Psoas muscle (tissue), 7 donors: ENCODE measurements at regions not wholly inside any gene's neighbourhood (a gene's known extent, or its start where the extent isn't known, plus 50 kb on each side); places are given as distances from the start of the nearest gene placed in this dataset.

ENCODE experiments used
- ATAC-seq, 4 donors: fragments of 200-7000 bp; cut with Tn5 transposase; one replicate each; pipeline ENCODE4 v1.9.1; 2020; ENCODE audit warnings: moderate library complexity in 3 of 4, mild to moderate bottlenecking in 2 of 4
- DNase-seq, 2 donors: peaks; one replicate each; pipeline ENCODE4 v3.0.0-alpha.2; 2020
- H3K27ac ChIP-seq: fragments of 200-600 bp; one replicate; pipeline ENCODE4 v1.8.0; 2022
- H3K27me3 ChIP-seq, 3 donors: fragments of 200-600 bp in 1 of 3; one replicate each; pipeline versions ENCODE4 v1.6.1 to v1.8.0; 2013 to 2022; ENCODE audit warnings: low read length in 2 of 3, mild to moderate bottlenecking in 2 of 3, moderate library complexity in 1 of 3; ENCODE audit not compliant: insufficient read depth in 3 of 3
- H3K36me3 ChIP-seq, 2 donors: fragments of 200-600 bp in 1 of 2; one replicate each; pipeline versions ENCODE4 v1.6.1 to v1.8.0; 2013 to 2022; ENCODE audit warnings: low read depth in 1 of 2, mild to moderate bottlenecking in 1 of 2, moderate library complexity in 1 of 2; ENCODE audit not compliant: insufficient read depth in 1 of 2
- H3K4me1 ChIP-seq: fragments of 200-600 bp; one replicate; pipeline ENCODE4 v1.8.0; 2022
- H3K4me3 ChIP-seq: fragments of 200-600 bp; one replicate; pipeline ENCODE4 v1.8.0; 2022; ENCODE audit warnings: mild to moderate bottlenecking
- H3K9me3 ChIP-seq: fragments of 200-600 bp; one replicate; pipeline ENCODE4 v1.8.0; 2022
- CTCF ChIP-seq: fragments of 200-600 bp; IDR thresholded peaks from one replicate; pipeline ENCODE4 v1.8.0; 2022; ENCODE audit warnings: antibody characterized with exemption
- WGBS, 3 donors: extraction: QIAGEN DNeasy Blood & Tissue Kit; methylation state at CpG; one replicate each; pipeline versions ENCODE4 v1.1.6 to v1.1.7; 2013; 5-methylcytosine and 5-hydroxymethylcytosine counted together
- intact Hi-C, 2 donors: fragments of 100-400 bp; cut with DNase I; formaldehyde crosslinking; loops; one replicate each; pipeline versions ENCODE4 v1.11.0 to v1.14.2; 2022
- donor health status: healthy with polysubstance abuse.
- donor health status: DM: no; HTN: no; CAD: no; lungs with moderate emphysema.
- donor health status: Bipolar disorder and iron deficiency.
- donor health status: healthy.
- donor health status: DM: yes; HTN: yes; CAD: no.
- donor health status: DM: no; HTN: no; CAD: no.
- donor health status: DM: yes; HTN: yes; CAD: no.

- Histone ChIP-seq H3K4me1 (no peaks in the 10 kb centered on the region), H3K9me3 (no peaks in the 10 kb centered on the region), H3K4me3 (no peak overlapping the region), H3K36me3 (no peaks in the 10 kb centered on the region), H3K27ac (no peak overlapping the region), H3K27me3 (no peaks in the 10 kb centered on the region)
- no peak for DNase-seq
- intact Hi-C loops: no loop called here
- TF ChIP-seq CTCF: no peak
- no peak for ATAC-seq
- 45 to 57% (median 56%) methylated on average over 2 of the region's 2 CpGs for WGBS, 3 donors
These were observed 603.1 kb downstream of the ETNK1 start for GRCh38 chr12:23228101-23228500.

GRCh38 chr12:23230899-23231298 is 605.9 kb downstream of the ETNK1 start:
- no peaks in the 10 kb centered on the region for H3K27me3 ChIP-seq
- ATAC-seq: no peak
- WGBS, 3 donors: 28 to 68% (median 36%) methylated on average over 2 of the region's 2 CpGs

GRCh38 chr12:23236066-23236780 is 611.3 kb downstream of the ETNK1 start:
- DNase-seq (no peak), ATAC-seq (no peak)
- Histone ChIP-seq H3K27ac (no peak overlapping the region), H3K9me3 (no peaks in the 10 kb centered on the region), H3K4me1 (no peaks in the 10 kb centered on the region), H3K27me3 (no peaks in the 10 kb centered on the region), H3K4me3 (no peak overlapping the region), H3K36me3 (no peaks in the 10 kb centered on the region)
- 48 to 51% (median 49%) methylated on average over 7 of the region's 7 CpGs for WGBS, 3 donors
- no peak for TF ChIP-seq CTCF
- intact Hi-C loops: no loop called here

More at GRCh38 chr12:23230899-23231298, 605.9 kb downstream of the ETNK1 start:
- Histone ChIP-seq H3K27ac (no peak overlapping the region), H3K4me3 (no peak overlapping the region), H3K4me1 (no peaks in the 10 kb centered on the region), H3K36me3 (no peaks in the 10 kb centered on the region), H3K9me3 (no peaks in the 10 kb centered on the region)
- intact Hi-C loops: no loop called here
- no peak for TF ChIP-seq CTCF
- no peak for DNase-seq

GRCh38 chr12:23236811-23237210 is 611.8 kb downstream of the ETNK1 start:
- no peak overlapping the region for H3K4me3 ChIP-seq
- no peak overlapping the region for H3K27ac ChIP-seq
- intact Hi-C loops: no loop called here
- no peaks in the 10 kb centered on the region for H3K4me1 ChIP-seq
- no peaks in the 10 kb centered on the region for H3K27me3 ChIP-seq
- no peaks in the 10 kb centered on the region for H3K9me3 ChIP-seq
- 93 to 100% (median 94%) methylated on average over 1 of the region's 1 CpG for WGBS, 3 donors
- H3K36me3 ChIP-seq: no peaks in the 10 kb centered on the region
- no peak for TF ChIP-seq CTCF
- DNase-seq (no peak), ATAC-seq (no peak)

DNA sequence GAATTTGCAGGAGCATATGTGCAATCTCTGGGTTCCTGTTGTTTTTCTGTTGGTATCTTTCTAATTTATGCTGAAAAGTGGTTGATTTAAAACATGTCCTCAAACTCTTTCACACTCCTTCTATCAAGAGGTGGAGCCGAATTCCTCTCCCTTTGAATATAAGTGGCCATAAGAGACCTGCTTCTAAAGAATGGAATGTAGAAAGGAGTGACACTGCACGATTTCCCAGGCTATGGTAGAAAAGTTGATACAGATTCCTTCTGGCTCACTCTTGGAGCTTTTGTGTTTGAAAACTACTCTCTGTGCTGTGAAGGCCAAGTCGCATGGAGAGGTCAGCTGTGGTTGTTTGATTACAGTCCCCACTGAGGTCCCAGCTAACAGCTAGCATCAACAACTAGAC is 613.2 kb downstream of the ETNK1 start:
- no peak for TF ChIP-seq CTCF
- no peak for ATAC-seq
- Histone ChIP-seq H3K36me3 (no peaks in the 10 kb centered on the region), H3K27ac (no peak overlapping the region), H3K4me1 (no peaks in the 10 kb centered on the region), H3K27me3 (no peaks in the 10 kb centered on the region), H3K9me3 (peaks cover 2% of the 10 kb centered on the region), H3K4me3 (no peak overlapping the region)
- intact Hi-C loops: no loop called here
- DNase-seq: no peak
- WGBS, 3 donors: 65 to 73% (median 72%) methylated on average over 3 of the region's 3 CpGs
